Esophagus muscularis mucosa (tissue), 3 donors: ENCODE measurements at regions not wholly inside any gene's neighbourhood (a gene's known extent, or its start where the extent isn't known, plus 50 kb on each side); places are given as distances from the start of the nearest gene placed in this dataset.

ENCODE experiments used
- EP300 ChIP-seq: sonication (generic); formaldehyde crosslinking; IDR thresholded peaks from one replicate; pipeline ENCODE4 v1.6.1; 2017; ENCODE audit warnings: antibody characterized with exemption
- POLR2A ChIP-seq: fragments of 450-650 bp; IDR thresholded peaks from one replicate; pipeline ENCODE4 v1.6.1; 2017; ENCODE audit warnings: antibody characterized with exemption, moderate library complexity, mild to moderate bottlenecking, low read depth
- POLR2AphosphoS5 ChIP-seq, 2 donors: sonication (generic); formaldehyde crosslinking; IDR thresholded peaks; one replicate each; pipeline ENCODE4 v1.6.1; 2017; ENCODE audit warnings: antibody characterized with exemption in 2 of 2

GRCh38 chr6:74187811-74188210 is 491.8 kb downstream of the CD109 start:
- TF ChIP-seq POLR2A (no peak), EP300 (no peak), POLR2AphosphoS5 (IDR thresholded peaks at IDR 0.05) (no peak)
